PC-3 (cell line): ENCODE measurements at regions not wholly inside any gene's neighbourhood (a gene's known extent, or its start where the extent isn't known, plus 50 kb on each side); places are given as distances from the start of the nearest gene placed in this dataset.

Experiments used
- ATAC-seq: fragments of 200-7000 bp; cut with Tn5 transposase; 2 replicates; pipeline ENCODE4 v1.9.1; 2020; ENCODE audit warnings: mild to moderate bottlenecking, moderate library complexity
- BruUV-seq: library from RNA; stranded (reverse); fragments of 400-500 nt; replicated peaks from 2 replicates; lab custom pipeline; 2021; lab: Mats Ljungman, UMichigan
- CTCF ChIA-PET: fragments of 300-600 bp; sonication (Branson Sonifier 250); formaldehyde crosslinking; loops from one replicate; lab custom pipeline; 2022; ENCODE audit warnings: antibody characterized with exemption; lab: Charles Lee
- POLR2A ChIA-PET: fragments of 300-600 bp; sonication (Branson Sonifier 250); formaldehyde crosslinking; loops from one replicate; lab custom pipeline; 2022; ENCODE audit warnings: antibody characterized with exemption; ENCODE audit not compliant: unreplicated experiment; lab: Charles Lee
- DNase-seq: peaks from one replicate; pipeline ENCODE4 v3.0.0-alpha.2; 2015
- H2AFZ ChIP-seq: fragments of 300-600 bp; sonication (generic); 2 replicates; pipeline ENCODE4 v1.6.0; 2016; ENCODE audit warnings: antibody characterized with exemption, low read length
- H3F3A ChIP-seq: fragments of 300-600 bp; sonication (generic); one replicate; pipeline ENCODE4 v1.6.0; 2017; ENCODE audit warnings: antibody characterized with exemption, low read length, control low read depth, mild to moderate bottlenecking; ENCODE audit not compliant: unreplicated experiment
- H3K27ac ChIP-seq: fragments of 300-600 bp; sonication (generic); 2 replicates; pipeline ENCODE4 v1.5.1; 2016; ENCODE audit warnings: mild to moderate bottlenecking, low read length
- H3K27me3 ChIP-seq: fragments of 300-600 bp; sonication (generic); 2 replicates; pipeline ENCODE4 v1.6.1; 2016; ENCODE audit warnings: low read length, mixed read lengths
- H3K36me3 ChIP-seq: fragments of 300-600 bp; sonication (generic); 2 replicates; pipeline ENCODE4 v1.6.1; 2016; ENCODE audit warnings: low read depth, mixed run types, low read length, mixed read lengths
- H3K4me1 ChIP-seq: fragments of 300-600 bp; sonication (generic); 2 replicates; pipeline ENCODE4 v1.5.1; 2016; ENCODE audit warnings: low read length; ENCODE audit not compliant: insufficient read depth
- H3K4me2 ChIP-seq: fragments of 300-600 bp; sonication (generic); 2 replicates; pipeline ENCODE4 v1.6.0; 2016; ENCODE audit warnings: low read length
- H3K4me3 ChIP-seq: fragments of 300-600 bp; sonication (generic); 2 replicates; pipeline ENCODE4 v1.5.1; 2016; ENCODE audit warnings: mild to moderate bottlenecking, low read length, mixed read lengths
- H3K79me2 ChIP-seq: fragments of 300-600 bp; sonication (generic); 2 replicates; pipeline ENCODE4 v1.6.1; 2017; ENCODE audit warnings: low read length, mixed read lengths
- H3K9ac ChIP-seq: fragments of 300-600 bp; sonication (generic); 2 replicates; pipeline ENCODE4 v1.6.0; 2016; ENCODE audit warnings: mild to moderate bottlenecking, low read length
- H3K9me2 ChIP-seq: fragments of 300-600 bp; sonication (generic); replicated peaks from 2 replicates; pipeline ENCODE4 v1.6.1; 2016; ENCODE audit warnings: mixed run types, low read length, mixed read lengths
- H3K9me3 ChIP-seq: fragments of 300-600 bp; sonication (generic); 2 replicates; pipeline ENCODE4 v1.6.1; 2016; ENCODE audit warnings: low read length, mixed read lengths
- H4K20me1 ChIP-seq: fragments of 300-600 bp; sonication (generic); 2 replicates; pipeline ENCODE4 v1.6.1; 2016; ENCODE audit warnings: low read length, mixed read lengths
- CTCF ChIP-seq: fragments of 300-600 bp; sonication (generic); conservative IDR thresholded peaks from 2 replicates; pipeline ENCODE4 v1.5.1; 2017; ENCODE audit warnings: antibody characterized with exemption, low read depth, mild to moderate bottlenecking, low read length
- EZH2 ChIP-seq: fragments of 300-600 bp; sonication (generic); IDR thresholded peaks from one replicate; pipeline ENCODE4 v1.6.1; 2017; ENCODE audit warnings: antibody characterized with exemption, mild to moderate bottlenecking, low read length; ENCODE audit not compliant: unreplicated experiment
- EZH2phosphoT487 ChIP-seq: fragments of 300-600 bp; sonication (generic); IDR thresholded peaks from 2 replicates; pipeline ENCODE4 v1.6.1; 2018; ENCODE audit warnings: mild to moderate bottlenecking, antibody characterized with exemption, low read length, borderline replicate concordance
- intact Hi-C: fragments of 100-400 bp; cut with micrococcal nuclease; formaldehyde crosslinking; loops from 2 replicates; pipeline ENCODE4 v1.9.0; 2023

GRCh38 chr1:90190523-90190922, 195.6 kb downstream of the ZNF326 start:
- no peak overlapping the region for H2AFZ ChIP-seq
- CTCF ChIA-PET = no interaction called here
- no peaks in the 10 kb centered on the region for H3F3A ChIP-seq
- no peaks in the 10 kb centered on the region for H4K20me1 ChIP-seq
- H3K4me2 ChIP-seq = no peak overlapping the region
- no peak overlapping the region for H3K9ac ChIP-seq
- H3K4me1 ChIP-seq = no peaks in the 10 kb centered on the region
- H3K36me3 ChIP-seq = no peaks in the 10 kb centered on the region
- H3K9me2 ChIP-seq = no peaks in the 10 kb centered on the region
- H3K9me3 ChIP-seq = no peaks in the 10 kb centered on the region
- H3K4me3 ChIP-seq = no peak overlapping the region
- no TSS peak for BruUV-seq
- H3K79me2 ChIP-seq = no peaks in the 10 kb centered on the region
- no peak for TF ChIP-seq EZH2
- no peak for TF ChIP-seq EZH2phosphoT487
- TF ChIP-seq CTCF = no peak
- intact Hi-C loops = no loop called here
- H3K27me3 ChIP-seq = peaks cover 74% of the 10 kb centered on the region
- H3K27ac ChIP-seq = no peak overlapping the region
- DNase-seq (no peak), ATAC-seq (no peak)
- POLR2A ChIA-PET = no interaction called here

GRCh38 chr1:90189889-90190288, 195.0 kb downstream of the ZNF326 start:
- no peaks in the 10 kb centered on the region for H3K79me2 ChIP-seq
- no peaks in the 10 kb centered on the region for H3K36me3 ChIP-seq
- no peaks in the 10 kb centered on the region for H3K4me1 ChIP-seq
- H3K4me3 ChIP-seq = no peak overlapping the region
- H3K9me2 ChIP-seq = no peaks in the 10 kb centered on the region
- H3K9me3 ChIP-seq = no peaks in the 10 kb centered on the region
- no TSS peak for BruUV-seq
- DNase-seq (no peak), ATAC-seq (no peak)
- ChIA-PET POLR2A (no interaction called here), CTCF (no interaction called here)
- H3K27ac ChIP-seq = no peak overlapping the region
- peaks cover 73% of the 10 kb centered on the region for H3K27me3 ChIP-seq
- no peaks in the 10 kb centered on the region for H4K20me1 ChIP-seq
- intact Hi-C loops = no loop called here
- no peak overlapping the region for H2AFZ ChIP-seq
- no peak overlapping the region for H3K4me2 ChIP-seq
- TF ChIP-seq EZH2phosphoT487 = no peak
- TF ChIP-seq CTCF = no peak
- no peaks in the 10 kb centered on the region for H3F3A ChIP-seq
- H3K9ac ChIP-seq = no peak overlapping the region

- Histone ChIP-seq H3K4me3 (no peak overlapping the region), H3K9me2 (no peaks in the 10 kb centered on the region), H4K20me1 (no peaks in the 10 kb centered on the region), H3K79me2 (no peaks in the 10 kb centered on the region), H3K9ac (no peak overlapping the region), H2AFZ (no peak overlapping the region), H3K27ac (no peak overlapping the region), H3K4me2 (no peak overlapping the region), H3F3A (no peaks in the 10 kb centered on the region), H3K36me3 (no peaks in the 10 kb centered on the region), H3K27me3 (peaks cover 58% of the 10 kb centered on the region), H3K4me1 (no peaks in the 10 kb centered on the region), H3K9me3 (no peaks in the 10 kb centered on the region)
- no TSS peak for BruUV-seq
- TF ChIP-seq CTCF = no peak
- no peak for TF ChIP-seq EZH2
- TF ChIP-seq EZH2phosphoT487 = no peak
- POLR2A ChIA-PET = no interaction called here
- ATAC-seq (no peak), DNase-seq (no peak)
- intact Hi-C loops = no loop called here
- CTCF ChIA-PET = no interaction called here
Measured at GRCh38 chr1:90187323-90187585, 192.3 kb downstream of the ZNF326 start.
